AG04450 (cell line): ENCODE measurements at regions not wholly inside any gene's neighbourhood (a gene's known extent, or its start where the extent isn't known, plus 50 kb on each side); places are given as distances from the start of the nearest gene placed in this dataset.

ENCODE experiments used
- CTCF ChIA-PET: fragments of 300-600, 350-600 bp; formaldehyde crosslinking; extraction: SDS; loops from one replicate; lab custom pipeline; 2022; ENCODE audit warnings: antibody characterized with exemption, inconsistent platforms; lab: Charles Lee
- POLR2A ChIA-PET: fragments of 350-600 bp; formaldehyde crosslinking; extraction: SDS; loops from one replicate; lab custom pipeline; 2021; ENCODE audit warnings: antibody characterized with exemption, inconsistent platforms; lab: Yijun Ruan, JAX
- DNase-seq: peaks from one replicate; pipeline ENCODE4 v3.0.0-alpha.2; 2011; ENCODE audit warnings: low read depth, low spot score
- H3K27ac ChIP-seq: one replicate; pipeline ENCODE4 v1.5.1; 2012; ENCODE audit warnings: low read depth, low read length, control low read depth
- H3K27me3 ChIP-seq: one replicate; pipeline ENCODE4 v1.6.0; 2012; ENCODE audit warnings: low read length; ENCODE audit not compliant: control insufficient read depth, insufficient read depth
- H3K4me3 ChIP-seq: 2 replicates; pipeline ENCODE4 v1.5.1; 2011; ENCODE audit warnings: mild to moderate bottlenecking, low read depth, low read length, control low read depth
- H3K9me3 ChIP-seq: 2 replicates; pipeline ENCODE4 v1.5.1; 2012; ENCODE audit warnings: low read length; ENCODE audit not compliant: control insufficient read depth, insufficient read depth
- TF ChIP-seq, protein P1 (sequence below): IDR thresholded peaks from 2 replicates; pipeline ENCODE4 v1.5.1; 2011; ENCODE audit warnings: low read depth, low read length, control low read depth, inconsistent platforms

DNA sequence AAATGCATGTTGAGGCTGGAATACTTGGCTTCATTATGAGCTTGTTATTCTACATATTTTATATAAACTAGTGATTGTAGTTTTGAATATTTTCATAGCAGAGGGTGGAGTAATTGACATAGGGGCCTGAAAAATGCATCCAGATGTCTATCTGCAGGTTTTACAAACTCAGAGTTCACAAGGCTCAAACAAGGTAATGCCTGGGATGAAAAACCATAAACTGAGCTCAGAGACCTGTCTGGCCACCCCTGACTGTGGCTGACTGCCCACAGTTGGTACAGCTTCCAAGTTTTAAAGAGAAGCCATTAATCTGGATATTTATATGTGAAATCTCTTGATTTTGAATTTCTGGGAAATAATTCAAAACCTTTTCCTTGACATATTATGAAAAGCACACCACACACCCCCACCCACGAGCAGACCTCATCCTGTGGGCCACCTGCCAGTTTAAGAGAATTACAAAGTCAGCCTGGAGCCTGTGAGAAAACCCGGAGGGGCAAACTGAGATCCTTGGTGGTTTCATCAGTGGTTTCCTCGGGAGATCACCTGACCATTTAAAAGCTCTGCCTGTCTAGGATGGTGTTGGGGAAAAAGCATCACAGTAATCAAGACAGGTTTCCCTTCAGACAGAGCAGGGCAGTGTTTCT, 230.1 kb downstream of the SAMD5 start:
- POLR2A ChIA-PET = no interaction called here
- CTCF ChIA-PET = no interaction called here
- Histone ChIP-seq H3K9me3 (no peaks in the 10 kb centered on the region), H3K27ac (no peak overlapping the region), H3K4me3 (no peak overlapping the region), H3K27me3 (no peaks in the 10 kb centered on the region)
- no peak for DNase-seq
- TF ChIP-seq, protein P1, sequence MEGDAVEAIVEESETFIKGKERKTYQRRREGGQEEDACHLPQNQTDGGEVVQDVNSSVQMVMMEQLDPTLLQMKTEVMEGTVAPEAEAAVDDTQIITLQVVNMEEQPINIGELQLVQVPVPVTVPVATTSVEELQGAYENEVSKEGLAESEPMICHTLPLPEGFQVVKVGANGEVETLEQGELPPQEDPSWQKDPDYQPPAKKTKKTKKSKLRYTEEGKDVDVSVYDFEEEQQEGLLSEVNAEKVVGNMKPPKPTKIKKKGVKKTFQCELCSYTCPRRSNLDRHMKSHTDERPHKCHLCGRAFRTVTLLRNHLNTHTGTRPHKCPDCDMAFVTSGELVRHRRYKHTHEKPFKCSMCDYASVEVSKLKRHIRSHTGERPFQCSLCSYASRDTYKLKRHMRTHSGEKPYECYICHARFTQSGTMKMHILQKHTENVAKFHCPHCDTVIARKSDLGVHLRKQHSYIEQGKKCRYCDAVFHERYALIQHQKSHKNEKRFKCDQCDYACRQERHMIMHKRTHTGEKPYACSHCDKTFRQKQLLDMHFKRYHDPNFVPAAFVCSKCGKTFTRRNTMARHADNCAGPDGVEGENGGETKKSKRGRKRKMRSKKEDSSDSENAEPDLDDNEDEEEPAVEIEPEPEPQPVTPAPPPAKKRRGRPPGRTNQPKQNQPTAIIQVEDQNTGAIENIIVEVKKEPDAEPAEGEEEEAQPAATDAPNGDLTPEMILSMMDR = no peak

DNA sequence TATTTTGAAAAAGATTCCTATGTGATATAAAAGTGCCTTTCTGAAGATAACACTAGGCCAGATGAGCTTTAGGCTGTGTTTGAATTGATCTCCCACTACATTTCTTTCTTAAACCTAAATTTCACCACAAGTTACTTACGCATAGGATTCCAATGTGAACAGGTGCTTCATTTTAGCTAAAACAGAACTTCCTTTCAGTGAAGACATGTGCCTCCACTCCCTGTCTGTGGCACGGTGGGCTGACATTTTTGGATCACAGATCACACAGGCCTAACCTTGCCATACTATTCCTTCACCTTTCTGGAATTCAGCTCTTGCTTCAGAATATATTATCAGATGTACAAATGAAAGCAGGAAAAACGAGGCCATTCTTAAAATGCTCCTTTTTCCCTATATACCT, 231.8 kb downstream of the SAMD5 start:
- CTCF ChIA-PET = no interaction called here
- DNase-seq = no peak

DNA sequence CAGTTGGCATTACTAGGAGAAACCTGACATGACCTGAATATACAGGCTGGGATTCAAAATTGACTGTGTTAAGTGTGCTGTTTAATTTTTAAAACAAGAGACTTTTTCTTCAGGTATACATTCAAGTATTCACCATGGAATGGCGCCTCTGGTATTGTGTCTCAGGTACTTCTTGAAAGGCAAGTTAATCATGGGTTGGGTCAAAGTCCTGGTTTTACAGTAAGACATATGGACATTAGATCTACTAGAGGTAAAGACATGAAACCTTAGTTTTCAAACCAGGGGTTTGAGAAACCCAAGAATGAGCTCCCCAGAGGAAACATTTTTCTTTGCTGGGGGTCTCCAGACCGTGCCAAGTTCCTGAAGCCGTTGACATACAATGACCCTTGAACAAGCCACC, 232.4 kb downstream of the SAMD5 start:
- CTCF ChIA-PET = no interaction called here

More for the DNA sequence above, 231.8 kb downstream of the SAMD5 start:
- H3K4me3 ChIP-seq = no peak overlapping the region
- POLR2A ChIA-PET = no interaction called here
- H3K27ac ChIP-seq = no peak overlapping the region
- no peaks in the 10 kb centered on the region for H3K27me3 ChIP-seq
- TF ChIP-seq, protein P1 = no peak
- no peaks in the 10 kb centered on the region for H3K9me3 ChIP-seq

DNA sequence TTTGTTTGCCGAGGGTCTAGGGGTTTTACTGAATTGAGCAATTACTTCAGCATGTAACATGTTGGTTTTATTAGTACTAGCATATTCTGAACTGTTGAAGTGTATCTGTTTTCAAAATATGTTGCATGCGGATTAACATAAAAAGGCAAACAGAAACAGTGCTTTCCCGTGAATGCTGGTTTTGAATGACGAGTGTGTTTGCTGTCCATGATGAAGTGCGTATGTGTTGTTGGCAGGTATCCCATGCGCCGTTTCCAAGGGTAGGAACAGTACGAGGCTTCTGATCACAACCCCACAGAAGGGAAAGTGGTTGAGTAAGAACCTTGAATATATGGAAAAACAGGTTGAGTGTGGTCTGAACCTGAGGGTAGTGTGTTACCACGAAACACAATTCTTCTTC, 232.9 kb downstream of the SAMD5 start:
- TF ChIP-seq, protein P1 = no peak
- peak; percentile 23 for DNase-seq
- Histone ChIP-seq H3K9me3 (no peaks in the 10 kb centered on the region), H3K4me3 (no peak overlapping the region), H3K27ac (no peak overlapping the region), H3K27me3 (no peaks in the 10 kb centered on the region)
- ChIA-PET CTCF (interaction anchor here (0.6 kb wide), 1 partner anchor 13 kb away, joined by 4 read pairs; no protein-coding TSS in a partner anchor), POLR2A (no interaction called here)

More for the DNA sequence above, 232.4 kb downstream of the SAMD5 start:
- no peak for DNase-seq
- Histone ChIP-seq H3K27ac (no peak overlapping the region), H3K9me3 (no peaks in the 10 kb centered on the region), H3K4me3 (no peak overlapping the region), H3K27me3 (no peaks in the 10 kb centered on the region)
- POLR2A ChIA-PET = no interaction called here
- TF ChIP-seq, protein P1 = no peak

DNA sequence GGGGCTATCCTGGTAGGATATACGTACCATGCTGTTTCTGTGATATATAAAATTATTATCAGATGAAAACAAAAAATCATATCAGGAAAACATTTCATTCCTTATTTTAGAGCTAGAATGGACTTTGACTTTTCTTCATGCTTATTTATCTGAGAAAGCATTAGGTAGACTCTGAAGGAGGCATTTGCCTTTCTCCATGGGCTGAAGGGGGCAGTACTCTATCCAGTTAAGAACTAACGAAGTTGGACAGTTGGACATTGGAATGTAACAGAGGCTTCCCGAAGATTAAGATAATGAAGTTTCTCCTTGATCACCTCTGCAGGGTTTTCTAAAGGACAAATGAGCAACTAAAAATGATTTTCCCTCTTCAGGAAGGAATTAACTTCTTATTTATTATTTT, 233.9 kb downstream of the SAMD5 start:
- Histone ChIP-seq H3K27me3 (no peaks in the 10 kb centered on the region), H3K27ac (no peak overlapping the region), H3K9me3 (no peaks in the 10 kb centered on the region), H3K4me3 (no peak overlapping the region)
- TF ChIP-seq, protein P1 = no peak
- DNase-seq = no peak
- CTCF ChIA-PET = no interaction called here
- POLR2A ChIA-PET = no interaction called here
